ENCODE measurements at regions not wholly inside any gene's neighbourhood (a gene's known extent, or its start where the extent isn't known, plus 50 kb on each side); places are given as distances from the start of the nearest gene placed in this dataset.

GRCh38 chr1:30151119-30151518, 572.3 kb downstream of the MATN1 start:
- Histone ChIP-seq H3K27ac (ENCODE audit: low read depth in 1 of 2, low read length in 2 of 2) (no peak overlapping the region), H3K4me1 (ENCODE audit: control insufficient read depth in 1 of 2, insufficient read depth in 2 of 2, low read length in 2 of 2) (no peaks in the 10 kb centered on the region), H3K9me3 (ENCODE audit: control insufficient read depth, low read length) (peaks cover 7% of the 10 kb centered on the region), H3K4me3 (ENCODE audit: low read length in 2 of 2) (no peak overlapping the region), H3K27me3 (ENCODE audit: control insufficient read depth in 1 of 2, insufficient read depth in 2 of 2, low read length in 1 of 2) (no peaks in the 10 kb centered on the region), H3K36me3 (ENCODE audit: control insufficient read depth in 1 of 2, insufficient read depth in 2 of 2, low read length in 1 of 2) (no peaks in the 10 kb centered on the region)
- ATAC-seq (ENCODE audit: low FRiP score) (no peak), DNase-seq (peak in 1 of 2 donors; percentile 13)
- 67 to 70% methylated on average over 4 of the region's 4 CpGs for WGBS, 2 donors
- intact Hi-C loops (cut with DNase I): no loop called here

GRCh38 chr1:30149226-30149625, 574.2 kb downstream of the MATN1 start:
- intact Hi-C loops (cut with DNase I): no loop called here
- peaks cover 7% of the 10 kb centered on the region for H3K9me3 ChIP-seq (ENCODE audit: control insufficient read depth, low read length)
- no peaks in the 10 kb centered on the region for H3K27me3 ChIP-seq (ENCODE audit: control insufficient read depth in 1 of 2, insufficient read depth in 2 of 2, low read length in 1 of 2)
- DNase-seq (peak in 1 of 2 donors; percentile 21), ATAC-seq (ENCODE audit: low FRiP score) (no peak)
- no peaks in the 10 kb centered on the region for H3K4me1 ChIP-seq (ENCODE audit: control insufficient read depth in 1 of 2, insufficient read depth in 2 of 2, low read length in 2 of 2)
- H3K4me3 ChIP-seq (ENCODE audit: low read length in 2 of 2): no peak overlapping the region
- no peaks in the 10 kb centered on the region for H3K36me3 ChIP-seq (ENCODE audit: control insufficient read depth in 1 of 2, insufficient read depth in 2 of 2, low read length in 1 of 2)
- whole genome bisulfite sequencing, 2 donors: 33 to 38% methylated on average over 5 of the region's 5 CpGs
- no peak overlapping the region for H3K27ac ChIP-seq (ENCODE audit: low read depth in 1 of 2, low read length in 2 of 2)

GRCh38 chr1:30148676-30149075, 574.7 kb downstream of the MATN1 start:
- H3K36me3 ChIP-seq (ENCODE audit: control insufficient read depth in 1 of 2, insufficient read depth in 2 of 2, low read length in 1 of 2): no peaks in the 10 kb centered on the region
- intact Hi-C loops (cut with DNase I): no loop called here
- 62 to 69% methylated on average over 2 of the region's 2 CpGs for WGBS, 2 donors
- no peak overlapping the region for H3K27ac ChIP-seq (ENCODE audit: low read depth in 1 of 2, low read length in 2 of 2)
- DNase-seq (no peak), ATAC-seq (ENCODE audit: low FRiP score) (no peak)
- H3K27me3 ChIP-seq (ENCODE audit: control insufficient read depth in 1 of 2, insufficient read depth in 2 of 2, low read length in 1 of 2): no peaks in the 10 kb centered on the region
- H3K4me3 ChIP-seq (ENCODE audit: low read length in 2 of 2): no peak overlapping the region
- peaks cover 7% of the 10 kb centered on the region for H3K9me3 ChIP-seq (ENCODE audit: control insufficient read depth, low read length)
- H3K4me1 ChIP-seq (ENCODE audit: control insufficient read depth in 1 of 2, insufficient read depth in 2 of 2, low read length in 2 of 2): no peaks in the 10 kb centered on the region

DNA sequence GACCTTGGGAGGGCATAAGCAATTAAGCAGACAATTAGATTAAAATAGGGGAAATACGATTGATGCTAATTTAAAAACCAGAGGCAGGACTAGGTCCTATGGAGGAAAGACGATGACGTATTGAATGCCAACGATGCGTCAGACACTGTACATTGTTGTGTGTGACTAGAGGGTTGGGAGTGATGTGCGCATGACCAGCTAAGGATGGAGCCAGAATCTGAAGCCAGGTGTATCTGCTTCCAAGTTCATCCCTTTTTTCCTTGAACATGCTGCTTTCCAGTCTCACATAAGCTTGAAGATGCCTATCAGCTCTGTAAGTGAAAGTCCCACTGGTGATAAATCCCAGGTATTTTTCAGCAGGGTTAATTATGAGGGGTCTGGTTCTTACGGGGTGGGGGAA, 576.2 kb downstream of the MATN1 start:
- ATAC-seq (ENCODE audit: low FRiP score) (no peak), DNase-seq (no peak)
- no peaks in the 10 kb centered on the region for H3K36me3 ChIP-seq (ENCODE audit: control insufficient read depth in 1 of 2, insufficient read depth in 2 of 2, low read length in 1 of 2)
- H3K27ac ChIP-seq (ENCODE audit: low read depth in 1 of 2, low read length in 2 of 2): no peak overlapping the region
- H3K4me3 ChIP-seq (ENCODE audit: low read length in 2 of 2): no peak overlapping the region
- no peaks in the 10 kb centered on the region for H3K4me1 ChIP-seq (ENCODE audit: control insufficient read depth in 1 of 2, insufficient read depth in 2 of 2, low read length in 2 of 2)
- peaks cover 7% of the 10 kb centered on the region for H3K9me3 ChIP-seq (ENCODE audit: control insufficient read depth, low read length)
- WGBS, 2 donors: 84 to 86% methylated on average over 7 of the region's 7 CpGs
- intact Hi-C loops (cut with DNase I): no loop called here
- no peaks in the 10 kb centered on the region for H3K27me3 ChIP-seq (ENCODE audit: control insufficient read depth in 1 of 2, insufficient read depth in 2 of 2, low read length in 1 of 2)

DNA sequence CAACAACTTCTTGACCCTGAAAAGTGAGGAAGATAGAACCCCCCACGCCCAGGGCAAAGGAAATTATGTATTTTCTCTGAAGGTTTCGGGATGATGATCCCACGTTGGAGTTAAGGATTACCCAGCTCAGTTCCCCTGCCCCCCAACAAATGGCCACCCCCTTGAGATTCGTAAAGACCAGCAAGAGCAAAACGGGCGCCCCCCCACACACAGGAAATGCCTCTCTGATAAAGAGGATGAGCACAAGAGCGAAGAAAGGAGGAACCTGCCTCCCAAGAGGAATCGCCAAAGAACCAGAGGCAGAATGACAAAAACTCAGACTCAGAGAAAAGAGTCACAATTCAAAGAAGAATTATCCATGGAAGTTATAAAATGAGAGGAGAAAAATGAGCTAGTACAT, 576.9 kb downstream of the MATN1 start:
- intact Hi-C loops (cut with DNase I): no loop called here
- Histone ChIP-seq H3K27me3 (ENCODE audit: control insufficient read depth in 1 of 2, insufficient read depth in 2 of 2, low read length in 1 of 2) (no peaks in the 10 kb centered on the region), H3K36me3 (ENCODE audit: control insufficient read depth in 1 of 2, insufficient read depth in 2 of 2, low read length in 1 of 2) (no peaks in the 10 kb centered on the region), H3K4me3 (ENCODE audit: low read length in 2 of 2) (no peak overlapping the region), H3K27ac (ENCODE audit: low read depth in 1 of 2, low read length in 2 of 2) (no peak overlapping the region), H3K9me3 (ENCODE audit: control insufficient read depth, low read length) (peaks cover 5% of the 10 kb centered on the region), H3K4me1 (ENCODE audit: control insufficient read depth in 1 of 2, insufficient read depth in 2 of 2, low read length in 2 of 2) (no peaks in the 10 kb centered on the region)
- ATAC-seq (ENCODE audit: low FRiP score): no peak
- no peak for DNase-seq
- 40 to 48% methylated on average over 8 of the region's 8 CpGs for WGBS, 2 donors

- H3K4me3 ChIP-seq (ENCODE audit: low read length in 2 of 2): no peak overlapping the region
- H3K9me3 ChIP-seq (ENCODE audit: control insufficient read depth, low read length): peaks cover 4% of the 10 kb centered on the region
- intact Hi-C loops (cut with DNase I): no loop called here
- no peaks in the 10 kb centered on the region for H3K27me3 ChIP-seq (ENCODE audit: control insufficient read depth in 1 of 2, insufficient read depth in 2 of 2, low read length in 1 of 2)
- ATAC-seq (ENCODE audit: low FRiP score) (no peak), DNase-seq (no peak)
- WGBS, 2 donors: 71 to 76% methylated on average over 4 of the region's 4 CpGs
- no peaks in the 10 kb centered on the region for H3K36me3 ChIP-seq (ENCODE audit: control insufficient read depth in 1 of 2, insufficient read depth in 2 of 2, low read length in 1 of 2)
- no peak overlapping the region for H3K27ac ChIP-seq (ENCODE audit: low read depth in 1 of 2, low read length in 2 of 2)
- H3K4me1 ChIP-seq (ENCODE audit: control insufficient read depth in 1 of 2, insufficient read depth in 2 of 2, low read length in 2 of 2): no peaks in the 10 kb centered on the region
These were observed 577.6 kb downstream of the MATN1 start for GRCh38 chr1:30145723-30146303.

- peaks cover 4% of the 10 kb centered on the region for H3K9me3 ChIP-seq (ENCODE audit: control insufficient read depth, low read length)
- 76 to 93% methylated on average over 1 of the region's 1 CpG for WGBS, 2 donors
- intact Hi-C loops (cut with DNase I): no loop called here
These were observed 578.6 kb downstream of the MATN1 start for GRCh38 chr1:30144831-30145230.

GRCh38 chr1:30143517-30143916, 579.9 kb downstream of the MATN1 start:
- ATAC-seq (ENCODE audit: low FRiP score) (no peak), DNase-seq (no peak)
- intact Hi-C loops (cut with DNase I): no loop called here
- 73 to 79% methylated on average over 1 of the region's 1 CpG for whole genome bisulfite sequencing, 2 donors
- H3K27ac ChIP-seq (ENCODE audit: low read depth in 1 of 2, low read length in 2 of 2): no peak overlapping the region
- no peaks in the 10 kb centered on the region for H3K36me3 ChIP-seq (ENCODE audit: control insufficient read depth in 1 of 2, insufficient read depth in 2 of 2, low read length in 1 of 2)
- no peaks in the 10 kb centered on the region for H3K4me1 ChIP-seq (ENCODE audit: control insufficient read depth in 1 of 2, insufficient read depth in 2 of 2, low read length in 2 of 2)
- no peaks in the 10 kb centered on the region for H3K27me3 ChIP-seq (ENCODE audit: control insufficient read depth in 1 of 2, insufficient read depth in 2 of 2, low read length in 1 of 2)
- H3K4me3 ChIP-seq (ENCODE audit: low read length in 2 of 2): no peak overlapping the region
- H3K9me3 ChIP-seq (ENCODE audit: control insufficient read depth, low read length): peaks cover 2% of the 10 kb centered on the region

More at GRCh38 chr1:30144831-30145230, 578.6 kb downstream of the MATN1 start:
- Histone ChIP-seq H3K4me3 (ENCODE audit: low read length in 2 of 2) (no peak overlapping the region), H3K36me3 (ENCODE audit: control insufficient read depth in 1 of 2, insufficient read depth in 2 of 2, low read length in 1 of 2) (no peaks in the 10 kb centered on the region), H3K27me3 (ENCODE audit: control insufficient read depth in 1 of 2, insufficient read depth in 2 of 2, low read length in 1 of 2) (no peaks in the 10 kb centered on the region), H3K27ac (ENCODE audit: low read depth in 1 of 2, low read length in 2 of 2) (no peak overlapping the region), H3K4me1 (ENCODE audit: control insufficient read depth in 1 of 2, insufficient read depth in 2 of 2, low read length in 2 of 2) (no peaks in the 10 kb centered on the region)
- ATAC-seq (ENCODE audit: low FRiP score): no peak
- DNase-seq: no peak

- H3K4me1 ChIP-seq (ENCODE audit: control insufficient read depth in 1 of 2, insufficient read depth in 2 of 2, low read length in 2 of 2): no peaks in the 10 kb centered on the region
- ATAC-seq (ENCODE audit: low FRiP score) (no peak), DNase-seq (peak in 1 of 2 donors; percentile 55)
- H3K27ac ChIP-seq (ENCODE audit: low read depth in 1 of 2, low read length in 2 of 2): no peak overlapping the region
- H3K36me3 ChIP-seq (ENCODE audit: control insufficient read depth in 1 of 2, insufficient read depth in 2 of 2, low read length in 1 of 2): no peaks in the 10 kb centered on the region
- no peaks in the 10 kb centered on the region for H3K9me3 ChIP-seq (ENCODE audit: control insufficient read depth, low read length)
- no peaks in the 10 kb centered on the region for H3K27me3 ChIP-seq (ENCODE audit: control insufficient read depth in 1 of 2, insufficient read depth in 2 of 2, low read length in 1 of 2)
- no peak overlapping the region for H3K4me3 ChIP-seq (ENCODE audit: low read length in 2 of 2)
- 79 to 87% methylated on average over 7 of the region's 7 CpGs for WGBS, 2 donors
- intact Hi-C loops (cut with DNase I): no loop called here
These were observed 582.8 kb downstream of the MATN1 start for GRCh38 chr1:30140566-30140965.

Measured in aorta (tissue), 5 donors.